Panc1 (cell line): ENCODE measurements at regions not wholly inside any gene's neighbourhood (a gene's known extent, or its start where the extent isn't known, plus 50 kb on each side); places are given as distances from the start of the nearest gene placed in this dataset.

Source experiments
- CTCF ChIP-seq: fragments of 450-650 bp; IDR thresholded peaks from 2 replicates; pipeline ENCODE4 v1.5.1; 2017; ENCODE audit warnings: mild to moderate bottlenecking
- POLR2AphosphoS5 ChIP-seq: IDR thresholded peaks from 2 replicates; pipeline ENCODE4 v1.6.1; 2012; ENCODE audit warnings: mild to moderate bottlenecking, low read depth, low read length, moderate library complexity
- SIN3A ChIP-seq: IDR thresholded peaks from 2 replicates; pipeline ENCODE4 v1.6.1; 2012; ENCODE audit warnings: low read depth, mild to moderate bottlenecking, low read length, moderate library complexity, borderline replicate concordance; ENCODE audit not compliant: insufficient read depth
- TCF7L2 ChIP-seq: IDR thresholded peaks from 2 replicates; pipeline ENCODE4 v1.6.1; 2011; ENCODE audit warnings: mild to moderate bottlenecking, low read depth, low read length, inconsistent platforms

- no peak for TF ChIP-seq CTCF
- no peak for TF ChIP-seq POLR2AphosphoS5
- no peak for TF ChIP-seq TCF7L2
- TF ChIP-seq SIN3A, result no peak
Measured at GRCh38 chr17:13272296-13272695, 254.5 kb upstream of the ELAC2 start.
